Pancreas (tissue), 10 donors: ENCODE measurements at regions not wholly inside any gene's neighbourhood (a gene's known extent, or its start where the extent isn't known, plus 50 kb on each side); places are given as distances from the start of the nearest gene placed in this dataset.
A peak's percentile ranks its signal among the peaks of the same experiment; 100 is the strongest.

Source experiments
- ATAC-seq, 4 donors: fragments of 200-7000 bp; cut with Tn5 transposase; one replicate each; pipeline versions ENCODE4 v1.8.0 to v1.9.1; 2020; ENCODE audit warnings: mild to moderate bottlenecking in 4 of 4, moderate library complexity in 4 of 4
- DNase-seq, 6 donors: peaks; one replicate each; pipeline ENCODE4 v3.0.0-alpha.2; 2020
- FAIRE-seq: peaks from 2 replicates; lab custom pipeline; 2012; peaks lifted over from hg19 to GRCh38; lab: Jason Lieb, UNC
- H3K27ac ChIP-seq, 4 donors: fragments of 200-600 bp; sonication (generic); 1 replicate in 3 of 4; 2 replicates in 1 of 4; pipeline versions ENCODE4 v1.5.0 to v1.8.0; 2020
- H3K27me3 ChIP-seq, 4 donors: fragments of 200-600 bp; one replicate each; pipeline ENCODE4 v1.8.0; 2021
- H3K36me3 ChIP-seq, 3 donors: fragments of 200-600 bp; sonication (generic) in 1 of 3; one replicate each; pipeline versions ENCODE4 v1.5.0 to v1.8.0; 2020 to 2021
- H3K4me1 ChIP-seq, 3 donors: fragments of 200-600 bp; one replicate each; pipeline ENCODE4 v1.8.0; 2021
- H3K4me3 ChIP-seq, 4 donors: fragments of 200-600 bp; sonication (generic) in 2 of 4; one replicate each; pipeline versions ENCODE4 v1.5.0 to v1.8.0; 2020 to 2021
- H3K9me3 ChIP-seq, 4 donors: fragments of 200-600 bp; one replicate each; pipeline ENCODE4 v1.8.0; 2021
- CTCF ChIP-seq, 4 donors: fragments of 200-600 bp; sonication (generic) in 3 of 4; IDR thresholded peaks; one replicate each; pipeline versions ENCODE4 v1.5.0 to v1.8.0; 2021; ENCODE audit warnings: antibody characterized with exemption in 4 of 4
- WGBS, 2 donors: extraction: QIAGEN DNeasy Blood & Tissue Kit; methylation state at CpG; one replicate each; pipeline ENCODE4 v1.1.7; 2013; 5-methylcytosine and 5-hydroxymethylcytosine counted together
- intact Hi-C, 3 donors: fragments of 100-400 bp; cut with DNase I; formaldehyde crosslinking; loops; one replicate each; pipeline versions ENCODE4 v1.11.1 to v1.14.2; 2022
- donor health status: healthy with polysubstance abuse.
- donor health status: DM: no; HTN: no; CAD: no; lungs with moderate emphysema.
- donor health status: DM: no; HTN: no; CAD: no.
- donor health status: control.
- donor health status: control.
- donor health status: Bipolar disorder and iron deficiency.
- donor health status: DM: yes; HTN: yes; CAD: no.
- donor health status: DM: no; HTN: no; CAD: no.
- donor health status: DM: no; HTN: no; CAD: no.
- donor health status: DM: yes; HTN: yes; CAD: no.

DNA sequence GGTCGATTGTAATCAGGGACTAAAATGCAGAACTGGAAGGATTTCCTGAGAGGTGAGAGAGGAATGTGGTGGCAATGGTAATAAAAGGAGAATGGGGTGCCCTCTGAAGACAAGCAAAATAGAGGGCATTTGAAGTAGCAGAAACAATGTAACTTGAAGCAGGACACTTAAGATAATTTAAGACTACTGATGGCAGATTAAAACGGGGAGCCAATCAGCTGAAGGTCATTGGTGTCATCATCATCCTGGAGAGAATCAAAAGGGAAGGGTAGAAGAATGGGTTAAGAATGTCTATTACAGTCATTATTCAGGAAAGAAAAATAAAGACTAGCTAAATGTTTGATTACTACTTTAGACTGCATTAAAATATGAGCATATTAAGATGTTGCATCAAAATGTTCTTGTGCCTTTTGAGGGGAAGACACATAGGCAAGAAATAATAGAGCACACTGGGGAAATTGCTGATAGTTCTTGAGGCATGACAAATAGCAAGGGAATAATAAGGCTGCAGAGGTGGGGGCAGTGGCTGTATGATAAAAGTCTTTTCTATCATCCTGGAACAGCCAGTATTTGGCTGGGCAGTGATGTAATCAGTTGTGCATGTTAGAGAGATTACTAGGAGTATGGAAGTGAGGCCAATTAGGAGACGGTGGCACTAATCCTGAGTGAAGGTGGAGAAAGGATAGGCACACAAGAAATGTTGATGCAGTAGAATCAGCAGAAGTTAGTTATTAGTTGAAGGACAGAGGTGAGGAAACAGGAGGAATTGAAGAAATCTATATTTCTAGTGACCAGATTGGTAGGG, 60.2 kb downstream of the CCDC71L start:
- Histone ChIP-seq H3K36me3 (no peaks in the 10 kb centered on the region), H3K9me3 (no peaks in the 10 kb centered on the region), H3K27ac (no peak overlapping the region), H3K27me3 (no peaks in the 10 kb centered on the region), H3K4me1 (peaks cover 0 to 6% (median 3%) of the 10 kb centered on the region in 3 donors), H3K4me3 (no peak overlapping the region)
- no peak for ATAC-seq
- WGBS, 2 donors: 66 to 76% methylated on average over 3 of the region's 3 CpGs
- TF ChIP-seq CTCF (IDR thresholded peaks at IDR 0.05): no peak
- DNase-seq: no peak
- intact Hi-C loops: no loop called here
- no peak for FAIRE-seq

GRCh38 chr7:106599343-106599698, 61.6 kb downstream of the CCDC71L start:
- TF ChIP-seq CTCF (IDR thresholded peaks at IDR 0.05): no peak
- no peaks in the 10 kb centered on the region for H3K9me3 ChIP-seq
- no peaks in the 10 kb centered on the region for H3K36me3 ChIP-seq
- H3K27me3 ChIP-seq: no peaks in the 10 kb centered on the region
- ATAC-seq: peak; percentile 18 to 55 (median 31)
- WGBS, 2 donors: 30 to 38% methylated on average over 3 of the region's 3 CpGs
- peaks cover 0 to 6% (median 3%) of the 10 kb centered on the region in 3 donors for H3K4me1 ChIP-seq
- no peak overlapping the region for H3K4me3 ChIP-seq
- intact Hi-C loops: no loop called here
- H3K27ac ChIP-seq: no peak overlapping the region
- DNase-seq: peak in 1 of 6 donors; percentile 31
- no peak for FAIRE-seq

GRCh38 chr7:106598663-106599342, 62.2 kb downstream of the CCDC71L start:
- DNase-seq: peak in 4 of 6 donors; percentile 54 to 72 (median 64)
- Histone ChIP-seq H3K27ac (peak overlapping the region in 1 of 4 donors; percentile 30), H3K36me3 (no peaks in the 10 kb centered on the region), H3K9me3 (no peaks in the 10 kb centered on the region), H3K27me3 (no peaks in the 10 kb centered on the region), H3K4me3 (peak overlapping the region; percentile 5 to 39 (median 29)), H3K4me1 (peaks cover 0 to 6% (median 3%) of the 10 kb centered on the region in 3 donors)
- FAIRE-seq: no peak
- 8 to 9% methylated on average over 6 of the region's 6 CpGs for WGBS, 2 donors
- peak; percentile 94 to 99 (median 98) for ATAC-seq
- no peak for TF ChIP-seq CTCF (IDR thresholded peaks at IDR 0.05)
- intact Hi-C loops: no loop called here

DNA sequence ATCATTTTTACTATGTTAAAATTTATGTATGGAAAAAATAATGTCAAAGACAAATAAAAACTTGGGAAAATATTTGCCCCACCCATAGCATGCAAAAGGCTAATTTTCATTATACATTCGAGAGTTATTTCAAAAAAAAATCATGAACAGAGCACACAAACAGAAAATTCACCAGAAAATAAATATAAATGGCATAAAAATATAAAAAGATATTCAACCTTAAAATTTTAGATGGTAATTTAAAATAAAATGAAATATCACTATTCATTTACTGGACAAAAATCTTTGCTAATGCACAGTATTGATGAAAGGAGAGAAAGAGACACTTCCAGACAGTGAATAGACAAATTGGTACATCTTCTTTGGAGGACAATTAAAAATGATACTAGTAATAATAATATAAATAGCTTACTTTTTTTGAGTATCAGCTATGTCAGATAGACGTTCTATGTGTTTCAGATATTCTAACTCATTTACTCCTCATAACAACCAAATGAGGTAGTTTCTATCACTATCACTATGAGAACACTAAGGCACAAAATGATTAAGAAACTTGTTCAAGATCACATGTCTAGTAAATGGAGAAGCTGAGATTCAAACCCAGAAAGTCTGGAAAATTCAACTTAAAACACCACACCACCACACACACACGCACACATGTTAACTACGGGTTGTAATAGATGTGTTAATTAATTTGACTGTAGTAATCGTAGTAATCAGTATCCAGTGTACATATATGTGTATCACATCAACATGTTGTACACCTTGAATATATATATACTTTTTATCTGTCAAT, 63.0 kb downstream of the CCDC71L start:
- intact Hi-C loops: no loop called here
- FAIRE-seq (no peak), ATAC-seq (peak in 2 of 4 donors; percentile 19 to 32), DNase-seq (no peak)
- H3K27ac ChIP-seq: peak overlapping the region in 1 of 4 donors; percentile 30
- 77 to 82% methylated on average over 5 of the region's 5 CpGs for WGBS, 2 donors
- TF ChIP-seq CTCF (IDR thresholded peaks at IDR 0.05): no peak
- peak overlapping the region in 3 of 4 donors; percentile 29 to 39 (median 29) for H3K4me3 ChIP-seq
- no peaks in the 10 kb centered on the region for H3K36me3 ChIP-seq
- H3K9me3 ChIP-seq: no peaks in the 10 kb centered on the region
- no peaks in the 10 kb centered on the region for H3K27me3 ChIP-seq
- H3K4me1 ChIP-seq: peaks cover 0 to 6% (median 6%) of the 10 kb centered on the region in 3 donors
